ENCODE measurements at regions not wholly inside any gene's neighbourhood (a gene's known extent, or its start where the extent isn't known, plus 50 kb on each side); places are given as distances from the start of the nearest gene placed in this dataset.

DNA sequence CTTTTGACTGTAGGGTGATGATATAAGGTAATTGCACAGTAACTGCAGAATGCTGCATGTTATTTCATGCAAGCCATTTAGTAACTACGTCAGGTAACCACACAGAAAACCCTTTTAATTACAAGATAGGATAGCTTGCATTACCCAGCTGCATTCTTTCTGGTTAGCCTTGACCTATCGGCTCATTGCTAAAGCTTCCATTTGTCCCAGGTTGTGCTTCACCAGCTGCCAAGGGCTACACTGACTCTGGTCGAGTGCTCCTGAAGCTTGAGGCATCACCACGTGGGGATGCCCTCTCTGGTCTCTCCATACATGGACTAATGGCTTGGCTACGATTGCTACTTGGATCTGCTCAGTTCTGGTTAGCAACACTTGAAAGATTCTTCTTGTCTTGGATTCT lies 81.1 kb upstream of the SLC12A2 start:
- Histone ChIP-seq H3K27ac (ENCODE audit: extremely low read depth, low read depth, low read length) (no peak overlapping the region), H3K4me1 (ENCODE audit: control insufficient read depth, insufficient read depth, low read length) (no peaks in the 10 kb centered on the region), H3K4me3 (ENCODE audit: low read depth, low read length) (no peak overlapping the region), H3K36me3 (ENCODE audit: control insufficient read depth in 2 of 2, insufficient read depth in 1 of 2, low read length in 2 of 2) (no peaks in the 10 kb centered on the region), H3K9me3 (ENCODE audit: control insufficient read depth, insufficient read depth, low read depth, low read length) (no peaks in the 10 kb centered on the region)
- CTCF ChIA-PET: no interaction called here
- POLR2A ChIA-PET: no interaction called here
- TF ChIP-seq ZNF677 (tag by site-specific recombination; IDR thresholded peaks at IDR 0.05) (no peak), ZNF169 (tag by site-specific recombination; IDR thresholded peaks at IDR 0.05) (no peak), ZSCAN16 (tag by site-specific recombination; IDR thresholded peaks at IDR 0.05) (no peak), HOXD13 (CRISPR knock-in tag; IDR thresholded peaks at IDR 0.05; ENCODE audit: borderline replicate concordance) (no peak)
- TF ChIP-seq, protein P1, sequence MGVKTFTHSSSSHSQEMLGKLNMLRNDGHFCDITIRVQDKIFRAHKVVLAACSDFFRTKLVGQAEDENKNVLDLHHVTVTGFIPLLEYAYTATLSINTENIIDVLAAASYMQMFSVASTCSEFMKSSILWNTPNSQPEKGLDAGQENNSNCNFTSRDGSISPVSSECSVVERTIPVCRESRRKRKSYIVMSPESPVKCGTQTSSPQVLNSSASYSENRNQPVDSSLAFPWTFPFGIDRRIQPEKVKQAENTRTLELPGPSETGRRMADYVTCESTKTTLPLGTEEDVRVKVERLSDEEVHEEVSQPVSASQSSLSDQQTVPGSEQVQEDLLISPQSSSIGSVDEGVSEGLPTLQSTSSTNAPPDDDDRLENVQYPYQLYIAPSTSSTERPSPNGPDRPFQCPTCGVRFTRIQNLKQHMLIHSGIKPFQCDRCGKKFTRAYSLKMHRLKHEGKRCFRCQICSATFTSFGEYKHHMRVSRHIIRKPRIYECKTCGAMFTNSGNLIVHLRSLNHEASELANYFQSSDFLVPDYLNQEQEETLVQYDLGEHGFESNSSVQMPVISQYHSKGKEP (tag by site-specific recombination; IDR thresholded peaks at IDR 0.05): 0 out of 2 replicates have a peak, but pooled peaks have one; percentile 23
- TF ChIP-seq, protein P2, sequence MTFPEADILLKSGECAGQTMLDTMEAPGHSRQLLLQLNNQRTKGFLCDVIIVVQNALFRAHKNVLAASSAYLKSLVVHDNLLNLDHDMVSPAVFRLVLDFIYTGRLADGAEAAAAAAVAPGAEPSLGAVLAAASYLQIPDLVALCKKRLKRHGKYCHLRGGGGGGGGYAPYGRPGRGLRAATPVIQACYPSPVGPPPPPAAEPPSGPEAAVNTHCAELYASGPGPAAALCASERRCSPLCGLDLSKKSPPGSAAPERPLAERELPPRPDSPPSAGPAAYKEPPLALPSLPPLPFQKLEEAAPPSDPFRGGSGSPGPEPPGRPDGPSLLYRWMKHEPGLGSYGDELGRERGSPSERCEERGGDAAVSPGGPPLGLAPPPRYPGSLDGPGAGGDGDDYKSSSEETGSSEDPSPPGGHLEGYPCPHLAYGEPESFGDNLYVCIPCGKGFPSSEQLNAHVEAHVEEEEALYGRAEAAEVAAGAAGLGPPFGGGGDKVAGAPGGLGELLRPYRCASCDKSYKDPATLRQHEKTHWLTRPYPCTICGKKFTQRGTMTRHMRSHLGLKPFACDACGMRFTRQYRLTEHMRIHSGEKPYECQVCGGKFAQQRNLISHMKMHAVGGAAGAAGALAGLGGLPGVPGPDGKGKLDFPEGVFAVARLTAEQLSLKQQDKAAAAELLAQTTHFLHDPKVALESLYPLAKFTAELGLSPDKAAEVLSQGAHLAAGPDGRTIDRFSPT (tag by site-specific recombination; IDR thresholded peaks at IDR 0.05): no peak
- TF ChIP-seq, protein P3, sequence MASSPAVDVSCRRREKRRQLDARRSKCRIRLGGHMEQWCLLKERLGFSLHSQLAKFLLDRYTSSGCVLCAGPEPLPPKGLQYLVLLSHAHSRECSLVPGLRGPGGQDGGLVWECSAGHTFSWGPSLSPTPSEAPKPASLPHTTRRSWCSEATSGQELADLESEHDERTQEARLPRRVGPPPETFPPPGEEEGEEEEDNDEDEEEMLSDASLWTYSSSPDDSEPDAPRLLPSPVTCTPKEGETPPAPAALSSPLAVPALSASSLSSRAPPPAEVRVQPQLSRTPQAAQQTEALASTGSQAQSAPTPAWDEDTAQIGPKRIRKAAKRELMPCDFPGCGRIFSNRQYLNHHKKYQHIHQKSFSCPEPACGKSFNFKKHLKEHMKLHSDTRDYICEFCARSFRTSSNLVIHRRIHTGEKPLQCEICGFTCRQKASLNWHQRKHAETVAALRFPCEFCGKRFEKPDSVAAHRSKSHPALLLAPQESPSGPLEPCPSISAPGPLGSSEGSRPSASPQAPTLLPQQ (tag by site-specific recombination; IDR thresholded peaks at IDR 0.05): no peak

DNA sequence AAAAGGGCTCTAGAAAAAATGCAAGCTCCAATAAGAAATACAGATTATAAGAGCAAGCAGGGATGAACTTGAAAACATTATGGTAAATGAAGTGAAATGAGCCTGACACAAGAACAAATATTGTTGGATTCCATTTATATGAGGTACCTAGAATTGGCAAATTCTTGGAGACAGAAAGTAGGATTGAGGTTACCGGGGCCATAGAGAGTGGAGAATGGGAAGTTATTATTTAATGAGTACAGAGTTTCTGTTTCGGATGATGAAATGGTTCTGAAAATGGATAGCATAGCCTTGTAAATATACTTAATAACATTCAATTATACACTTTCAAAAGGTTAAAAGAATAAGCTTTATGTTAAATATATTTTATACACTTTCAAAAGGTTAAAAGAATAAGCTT lies 75.6 kb upstream of the SLC12A2 start:
- Histone ChIP-seq H3K27ac (ENCODE audit: extremely low read depth, low read depth, low read length) (no peak overlapping the region), H3K4me3 (ENCODE audit: low read depth, low read length) (no peak overlapping the region), H3K4me1 (ENCODE audit: control insufficient read depth, insufficient read depth, low read length) (0 out of 2 replicates have a peak, but pooled peaks cover 3% of the 10 kb centered on the region), H3K36me3 (ENCODE audit: control insufficient read depth in 2 of 2, insufficient read depth in 1 of 2, low read length in 2 of 2) (no peaks in the 10 kb centered on the region), H3K9me3 (ENCODE audit: control insufficient read depth, insufficient read depth, low read depth, low read length) (no peaks in the 10 kb centered on the region)
- CTCF ChIA-PET: interaction anchor here (0.6 kb wide), 1 partner anchor 143 kb away, joined by 6 read pairs; no protein-coding TSS in a partner anchor
- no peak for TF ChIP-seq EGR2 (tag by site-specific recombination; IDR thresholded peaks at IDR 0.05; ENCODE audit: low read depth)
- POLR2A ChIA-PET: no interaction called here

DNA sequence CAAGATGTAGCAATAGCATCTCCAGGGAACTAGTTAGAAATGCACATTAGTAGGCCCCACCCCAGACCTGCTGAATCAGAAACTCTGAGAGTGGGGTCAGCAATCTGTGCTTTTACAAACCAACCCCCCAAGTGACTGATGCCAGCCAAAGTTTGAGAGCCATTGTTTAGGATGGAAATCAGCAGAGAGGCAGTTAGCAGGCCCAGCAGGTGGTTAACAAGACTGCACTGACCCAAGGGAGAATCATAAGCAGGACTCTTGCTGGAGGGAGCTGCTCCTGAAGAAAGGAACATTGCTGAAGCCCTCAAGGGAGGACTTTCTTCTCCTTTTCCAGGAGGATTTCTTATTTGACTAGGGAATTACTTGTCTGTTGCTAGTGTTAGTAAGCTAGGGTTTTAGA lies 74.2 kb upstream of the SLC12A2 start:
- POLR2A ChIA-PET: no interaction called here
- Histone ChIP-seq H3K4me1 (ENCODE audit: control insufficient read depth, insufficient read depth, low read length) (0 out of 2 replicates have a peak, but pooled peaks cover 3% of the 10 kb centered on the region), H3K9me3 (ENCODE audit: control insufficient read depth, insufficient read depth, low read depth, low read length) (no peaks in the 10 kb centered on the region), H3K27ac (ENCODE audit: extremely low read depth, low read depth, low read length) (no peak overlapping the region), H3K36me3 (ENCODE audit: control insufficient read depth in 2 of 2, insufficient read depth in 1 of 2, low read length in 2 of 2) (no peaks in the 10 kb centered on the region), H3K4me3 (ENCODE audit: low read depth, low read length) (no peak overlapping the region)
- no peak for TF ChIP-seq ZNF16 (tag by site-specific recombination; IDR thresholded peaks at IDR 0.05; ENCODE audit: low read depth)
- peak; percentile 21; the same call in 1 of the 2 replicates for TF ChIP-seq IKZF3 (tag by site-specific recombination; IDR thresholded peaks at IDR 0.05)
- no peak for TF ChIP-seq ZNF585B (tag by site-specific recombination; IDR thresholded peaks at IDR 0.05)
- TF ChIP-seq ZNF670 (tag by site-specific recombination; IDR thresholded peaks at IDR 0.05; ENCODE audit: low read depth): no peak
- no peak for TF ChIP-seq ZNF776 (tag by site-specific recombination; IDR thresholded peaks at IDR 0.05; ENCODE audit: borderline replicate concordance)
- TF ChIP-seq ZNF548 (tag by site-specific recombination; IDR thresholded peaks at IDR 0.05): no peak
- TF ChIP-seq, protein P4, sequence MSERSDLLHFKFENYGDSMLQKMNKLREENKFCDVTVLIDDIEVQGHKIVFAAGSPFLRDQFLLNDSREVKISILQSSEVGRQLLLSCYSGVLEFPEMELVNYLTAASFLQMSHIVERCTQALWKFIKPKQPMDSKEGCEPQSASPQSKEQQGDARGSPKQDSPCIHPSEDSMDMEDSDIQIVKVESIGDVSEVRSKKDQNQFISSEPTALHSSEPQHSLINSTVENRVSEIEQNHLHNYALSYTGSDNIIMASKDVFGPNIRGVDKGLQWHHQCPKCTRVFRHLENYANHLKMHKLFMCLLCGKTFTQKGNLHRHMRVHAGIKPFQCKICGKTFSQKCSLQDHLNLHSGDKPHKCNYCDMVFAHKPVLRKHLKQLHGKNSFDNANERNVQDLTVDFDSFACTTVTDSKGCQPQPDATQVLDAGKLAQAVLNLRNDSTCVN (tag by site-specific recombination; optimal IDR thresholded peaks at IDR 0.05): no peak
- TF ChIP-seq ZIC2 (tag by site-specific recombination; IDR thresholded peaks at IDR 0.05): peak; percentile 41
- 0 out of 2 replicates have a peak, but pooled peaks have one; percentile 13 for TF ChIP-seq FEZF1 (tag by site-specific recombination; IDR thresholded peaks at IDR 0.05)
- TF ChIP-seq, protein P5, sequence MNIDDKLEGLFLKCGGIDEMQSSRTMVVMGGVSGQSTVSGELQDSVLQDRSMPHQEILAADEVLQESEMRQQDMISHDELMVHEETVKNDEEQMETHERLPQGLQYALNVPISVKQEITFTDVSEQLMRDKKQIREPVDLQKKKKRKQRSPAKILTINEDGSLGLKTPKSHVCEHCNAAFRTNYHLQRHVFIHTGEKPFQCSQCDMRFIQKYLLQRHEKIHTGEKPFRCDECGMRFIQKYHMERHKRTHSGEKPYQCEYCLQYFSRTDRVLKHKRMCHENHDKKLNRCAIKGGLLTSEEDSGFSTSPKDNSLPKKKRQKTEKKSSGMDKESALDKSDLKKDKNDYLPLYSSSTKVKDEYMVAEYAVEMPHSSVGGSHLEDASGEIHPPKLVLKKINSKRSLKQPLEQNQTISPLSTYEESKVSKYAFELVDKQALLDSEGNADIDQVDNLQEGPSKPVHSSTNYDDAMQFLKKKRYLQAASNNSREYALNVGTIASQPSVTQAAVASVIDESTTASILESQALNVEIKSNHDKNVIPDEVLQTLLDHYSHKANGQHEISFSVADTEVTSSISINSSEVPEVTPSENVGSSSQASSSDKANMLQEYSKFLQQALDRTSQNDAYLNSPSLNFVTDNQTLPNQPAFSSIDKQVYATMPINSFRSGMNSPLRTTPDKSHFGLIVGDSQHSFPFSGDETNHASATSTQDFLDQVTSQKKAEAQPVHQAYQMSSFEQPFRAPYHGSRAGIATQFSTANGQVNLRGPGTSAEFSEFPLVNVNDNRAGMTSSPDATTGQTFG (tag by site-specific recombination; IDR thresholded peaks at IDR 0.05; ENCODE audit: borderline replicate concordance): no peak
- no peak for TF ChIP-seq ZNF350 (tag by site-specific recombination; IDR thresholded peaks at IDR 0.05)
- CTCF ChIA-PET: no interaction called here
